ENCODE measurements at regions not wholly inside any gene's neighbourhood (a gene's known extent, or its start where the extent isn't known, plus 50 kb on each side); places are given as distances from the start of the nearest gene placed in this dataset.

DNA sequence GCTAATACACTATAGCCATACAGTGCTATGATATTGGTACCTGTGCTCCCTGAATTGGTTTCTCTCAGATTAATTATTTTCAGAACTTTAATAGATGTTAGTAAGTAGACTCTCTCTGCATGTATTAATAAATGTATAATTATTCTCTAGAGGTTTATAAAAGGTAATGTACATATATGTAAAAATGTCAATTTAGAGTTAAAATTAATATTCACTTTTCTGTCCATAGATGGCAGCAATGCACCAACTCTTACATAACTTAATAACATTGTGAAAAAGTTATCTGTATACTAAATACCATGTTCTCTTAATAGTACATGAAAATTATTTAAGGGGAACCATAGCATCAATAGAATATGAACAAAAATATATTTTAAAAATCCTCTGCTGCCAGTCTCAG lies 515.0 kb upstream of the KLHL1 start:
- no peak for TF ChIP-seq CTCF (optimal IDR thresholded peaks at IDR 0.05 in 1 of 3, IDR thresholded peaks at IDR 0.05 in 1 of 3, conservative IDR thresholded peaks at IDR 0.05 in 1 of 3; ENCODE audit: extremely low read depth in 1 of 3, insufficient read depth in 2 of 3, low read length in 3 of 3)
- TF ChIP-seq EZH2 (IDR thresholded peaks at IDR 0.05; ENCODE audit: low read length): no peak
